ENCODE measurements at regions not wholly inside any gene's neighbourhood (a gene's known extent, or its start where the extent isn't known, plus 50 kb on each side); places are given as distances from the start of the nearest gene placed in this dataset.
"Not testable (repeated sequence)": the region's sequence is repeated elsewhere in the genome, so short reads cannot be mapped to it uniquely, and the experiment has no call there.

DNA sequence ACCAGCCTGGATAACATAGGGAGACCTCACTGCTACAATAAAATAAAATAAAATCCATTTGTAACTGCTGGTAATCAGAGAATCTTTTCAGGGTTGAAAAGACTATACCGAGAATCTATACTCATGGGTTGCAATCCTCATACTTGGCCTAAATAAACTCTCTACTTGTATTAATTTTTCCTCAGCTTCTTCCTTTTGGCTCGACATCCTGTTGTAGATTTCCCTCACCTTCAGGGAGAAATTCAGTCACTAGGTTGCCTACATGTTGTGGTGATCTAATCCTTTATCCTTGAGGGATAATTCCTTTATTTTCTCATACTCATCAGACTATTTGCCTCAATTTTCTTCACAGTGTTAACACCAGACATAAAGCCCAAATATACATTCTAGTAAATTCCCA is 1093.4 kb downstream of the SORCS3 start:
- ATAC-seq (ENCODE audit: low FRiP score), result no peak
- no peak for TF ChIP-seq CTCF (IDR thresholded peaks at IDR 0.05)

GRCh38 chr10:105733924-105734323 is 1092.8 kb downstream of the SORCS3 start:
- TF ChIP-seq CTCF (IDR thresholded peaks at IDR 0.05), result no peak
- DNase-seq (ENCODE audit: low spot score), result no peak
- ATAC-seq (ENCODE audit: low FRiP score), result no peak

More for the DNA sequence above, 1093.4 kb downstream of the SORCS3 start:
- no peak for DNase-seq (ENCODE audit: low spot score)

DNA sequence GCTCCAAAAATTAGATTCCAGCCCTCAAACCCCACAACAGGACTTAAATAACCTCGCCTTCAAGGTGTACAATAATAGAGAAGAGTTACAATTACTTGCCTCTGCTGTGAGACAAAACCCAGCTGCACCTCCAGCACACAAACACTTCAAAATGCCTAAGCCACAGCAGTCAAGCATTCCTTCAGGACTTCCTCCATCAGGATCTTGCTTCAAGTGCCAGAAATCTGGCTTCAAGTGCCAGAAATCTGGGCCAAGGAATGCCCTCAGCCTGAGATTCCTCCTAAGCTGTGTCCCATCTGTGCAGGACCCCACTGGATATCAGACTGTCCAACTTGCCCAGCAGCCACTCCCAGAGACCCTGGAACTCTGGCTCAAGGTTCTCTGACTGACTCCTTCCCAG is 1088.3 kb downstream of the SORCS3 start:
- DNase-seq (ENCODE audit: low spot score), result no peak
- no peak for ATAC-seq (ENCODE audit: low FRiP score)
- no peak for TF ChIP-seq CTCF (IDR thresholded peaks at IDR 0.05)

DNA sequence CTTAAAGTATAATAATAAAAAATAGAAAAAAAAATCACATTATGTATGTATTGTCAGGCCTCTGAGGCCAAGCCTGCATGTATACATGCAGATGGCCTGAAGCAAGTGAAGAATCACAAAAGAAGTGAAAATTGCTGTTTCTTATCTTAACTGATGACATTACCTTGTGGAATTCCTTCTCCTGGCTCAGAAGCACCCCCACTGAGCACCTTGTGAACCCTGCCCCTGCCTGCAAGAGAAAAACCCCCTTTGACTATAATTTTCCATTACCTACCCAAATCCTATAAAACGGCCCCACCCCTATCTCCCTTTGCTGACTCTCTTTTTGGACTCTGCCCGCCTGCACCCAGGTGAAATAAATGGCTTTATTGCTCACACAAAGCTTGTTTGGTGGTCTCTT is 1086.5 kb downstream of the SORCS3 start:
- not testable (repeated sequence) for DNase-seq (ENCODE audit: low spot score)

GRCh38 chr10:105727131-105727530 is 1086.0 kb downstream of the SORCS3 start:
- no peak for DNase-seq (ENCODE audit: low spot score)
- TF ChIP-seq CTCF (IDR thresholded peaks at IDR 0.05), result no peak
- no peak for ATAC-seq (ENCODE audit: low FRiP score)

More for the DNA sequence above, 1086.5 kb downstream of the SORCS3 start:
- ATAC-seq (ENCODE audit: low FRiP score), result not testable (repeated sequence)

- ATAC-seq (ENCODE audit: low FRiP score), result no peak
- no peak for DNase-seq (ENCODE audit: low spot score)
- TF ChIP-seq CTCF (IDR thresholded peaks at IDR 0.05), result no peak
These were observed 1085.1 kb downstream of the SORCS3 start for GRCh38 chr10:105726149-105726548.

DNA sequence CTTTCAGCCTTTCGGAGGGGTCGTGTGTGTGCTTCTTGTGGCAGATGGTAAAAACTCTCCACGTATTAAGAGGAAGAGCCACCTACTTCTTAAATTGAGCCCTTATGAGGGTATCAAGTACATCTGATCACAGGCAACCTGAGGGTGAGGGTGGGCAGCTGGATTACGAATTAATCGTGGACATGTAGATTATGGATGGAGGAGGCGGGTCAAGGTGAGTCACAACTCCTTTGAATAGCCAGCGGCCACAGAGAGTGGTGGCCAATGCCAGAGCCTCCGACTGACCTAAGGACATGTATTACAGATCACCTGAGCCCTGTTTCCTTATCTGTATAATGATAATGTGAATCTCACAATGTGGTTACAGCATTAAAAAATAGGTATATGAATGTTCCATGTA is 1083.9 kb downstream of the SORCS3 start:
- no peak for TF ChIP-seq CTCF (IDR thresholded peaks at IDR 0.05)
- no peak for DNase-seq (ENCODE audit: low spot score)
- ATAC-seq (ENCODE audit: low FRiP score), result no peak

All from omental fat pad (tissue), 3 donors.